GM19351 (cell line): ENCODE measurements at regions not wholly inside any gene's neighbourhood (a gene's known extent, or its start where the extent isn't known, plus 50 kb on each side); places are given as distances from the start of the nearest gene placed in this dataset.
"Not testable (repeated sequence)": the region's sequence is repeated elsewhere in the genome, so short reads cannot be mapped to it uniquely, and the experiment has no call there.

Experiments
- ATAC-seq: cut with Tn5 transposase; IDR thresholded peaks from one replicate; pipeline ENCODE4 v1.9.1; 2021; ENCODE audit warnings: mild to moderate bottlenecking, moderate library complexity; ENCODE audit not compliant: unreplicated experiment

GRCh38 chr3:33919312-33920120 lies 121.1 kb downstream of the PDCD6IP start:
- no peak for ATAC-seq

GRCh38 chr3:33920511-33920910 lies 122.1 kb downstream of the PDCD6IP start:
- ATAC-seq = no peak

DNA sequence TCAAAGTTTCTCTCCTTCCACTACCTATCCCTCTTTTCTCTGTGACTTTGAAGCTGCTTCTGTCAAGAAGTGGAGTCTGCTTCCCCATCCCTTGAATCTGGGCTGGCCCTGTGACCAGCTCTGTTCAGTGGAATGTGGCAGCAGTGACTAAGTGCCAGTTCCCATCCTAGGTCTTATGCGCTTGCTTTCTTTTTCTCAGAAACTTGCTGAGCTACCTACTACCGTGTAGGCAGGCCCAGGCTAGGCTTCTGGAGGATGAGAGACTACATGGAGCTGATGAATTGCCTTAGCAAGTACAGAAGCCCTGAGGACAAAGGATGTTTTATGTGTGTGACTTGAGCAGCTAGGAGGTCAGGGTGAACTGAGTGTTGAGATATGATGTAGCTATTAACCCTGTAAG lies 123.2 kb downstream of the PDCD6IP start:
- no peak for ATAC-seq

DNA sequence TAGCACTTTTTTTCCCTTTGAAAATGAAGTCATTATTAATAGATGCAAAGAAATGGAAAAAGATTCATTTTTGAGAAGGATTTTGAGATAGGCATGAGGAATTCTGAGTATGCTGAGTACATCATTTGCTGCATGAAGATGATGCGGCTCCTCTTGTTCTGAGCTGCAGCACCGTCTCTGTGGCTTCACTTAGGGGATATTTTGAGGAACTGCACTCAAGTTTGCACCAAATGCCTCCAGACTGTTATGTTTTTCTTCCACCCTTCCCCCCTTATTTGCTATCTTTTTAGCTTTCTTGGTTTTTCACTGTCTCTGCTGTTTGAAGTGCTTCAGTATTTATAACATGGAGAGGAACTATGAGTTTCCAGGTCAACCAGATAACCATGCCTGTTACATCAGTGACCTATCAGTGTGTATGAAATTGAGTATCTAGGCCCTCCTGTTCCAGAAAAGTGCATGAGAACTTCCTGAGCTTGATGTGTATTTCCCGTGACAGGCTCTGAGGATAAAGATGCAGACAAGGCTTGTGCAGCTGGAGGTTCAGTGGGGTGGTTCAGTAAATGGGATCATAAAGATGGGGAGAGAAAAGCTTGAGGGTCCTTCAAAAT lies 128.7 kb downstream of the PDCD6IP start:
- no peak for ATAC-seq

- ATAC-seq = no peak
Measured at GRCh38 chr3:33929813-33930212, 131.4 kb downstream of the PDCD6IP start.

DNA sequence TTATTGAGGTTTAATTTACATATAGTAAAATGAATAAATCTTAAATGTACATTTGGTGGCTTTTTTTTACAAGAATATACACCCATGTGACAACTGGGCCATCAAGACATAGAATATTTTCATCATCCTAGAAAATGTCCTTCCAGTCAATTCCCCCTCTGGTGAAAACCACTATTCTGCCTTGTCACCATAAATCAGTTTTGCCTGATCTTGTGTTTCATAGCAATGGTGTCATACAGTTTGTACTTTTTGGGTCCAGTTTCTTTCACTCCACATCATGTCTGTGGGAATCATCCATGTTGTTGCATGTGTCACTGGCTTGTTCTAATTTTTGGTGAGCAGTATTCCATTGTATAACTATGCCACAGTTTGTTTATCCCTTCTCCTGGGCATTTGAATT lies 133.1 kb downstream of the PDCD6IP start:
- ATAC-seq = no peak

- no peak for ATAC-seq
Measured at GRCh38 chr3:33932010-33932764, 133.8 kb downstream of the PDCD6IP start.

GRCh38 chr3:33936171-33936920 lies 137.9 kb downstream of the PDCD6IP start:
- no peak for ATAC-seq

DNA sequence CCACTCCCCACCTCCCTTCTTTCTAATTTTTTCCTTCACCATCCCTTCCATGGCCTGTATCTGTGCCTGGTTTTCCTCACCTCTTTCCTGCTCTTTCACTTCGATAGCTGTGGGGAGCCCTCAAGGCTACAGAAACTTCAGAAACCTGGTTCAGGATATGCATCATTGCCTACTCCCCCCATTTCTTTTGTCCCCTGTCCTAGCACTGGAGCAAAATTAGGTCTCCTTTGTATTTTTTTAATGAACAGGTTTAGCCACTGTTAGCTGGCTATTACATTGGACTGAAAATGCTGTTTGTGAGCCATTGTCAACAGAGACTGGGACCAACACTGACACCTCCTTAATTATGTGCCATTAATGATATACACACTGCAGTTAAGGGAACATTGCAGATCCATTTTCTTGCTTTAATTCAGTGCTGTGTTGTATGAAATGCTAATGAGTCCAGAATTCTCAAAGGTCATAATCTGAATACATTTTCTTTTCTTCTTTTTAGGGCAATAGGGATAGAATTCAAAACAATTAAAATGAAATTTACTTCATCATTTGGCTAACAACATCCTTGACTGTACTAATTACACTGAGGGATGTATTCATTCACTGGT lies 138.6 kb downstream of the PDCD6IP start:
- no peak for ATAC-seq

DNA sequence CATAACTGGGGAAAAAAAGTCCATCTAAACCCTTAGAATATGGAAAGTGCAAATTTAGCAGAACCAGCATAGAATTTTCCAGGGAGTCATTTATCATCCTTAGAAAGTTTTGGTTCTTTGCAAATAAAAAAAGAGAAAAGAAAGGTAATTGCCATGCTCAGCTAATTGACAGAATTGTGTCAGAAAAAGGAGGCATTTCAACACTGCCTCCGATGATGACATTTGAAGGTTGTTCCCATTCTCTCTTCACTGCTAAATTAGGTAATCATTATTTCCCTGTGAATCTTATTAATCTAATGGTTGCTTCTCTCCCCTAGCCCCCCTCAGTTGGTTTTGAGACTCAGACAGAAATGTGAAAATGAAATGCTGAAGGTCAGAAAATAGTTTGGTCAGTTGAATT lies 139.2 kb downstream of the PDCD6IP start:
- no peak for ATAC-seq

- ATAC-seq = no peak
Measured at GRCh38 chr3:33940149-33940548, 141.7 kb downstream of the PDCD6IP start.

GRCh38 chr3:33940736-33941135 lies 142.3 kb downstream of the PDCD6IP start:
- ATAC-seq = no peak

GRCh38 chr3:33941804-33942203 lies 143.4 kb downstream of the PDCD6IP start:
- peak; percentile 59 for ATAC-seq

- ATAC-seq = peak; percentile 33
Measured at GRCh38 chr3:33942483-33943150, 144.2 kb downstream of the PDCD6IP start.

- ATAC-seq = no peak
Measured at GRCh38 chr3:33943277-33943676, 144.8 kb downstream of the PDCD6IP start.

GRCh38 chr3:33946612-33947011 lies 148.2 kb downstream of the PDCD6IP start:
- not testable (repeated sequence) for ATAC-seq

GRCh38 chr3:33947272-33948195 lies 149.1 kb downstream of the PDCD6IP start:
- no peak for ATAC-seq

- ATAC-seq = no peak
Measured at GRCh38 chr3:33949074-33949473, 150.6 kb downstream of the PDCD6IP start.

GRCh38 chr3:33954956-33955355 lies 156.5 kb downstream of the PDCD6IP start:
- no peak for ATAC-seq
